MM.1S (cell line): ENCODE measurements at regions not wholly inside any gene's neighbourhood (a gene's known extent, or its start where the extent isn't known, plus 50 kb on each side); places are given as distances from the start of the nearest gene placed in this dataset.

ENCODE experiments used
- DNase-seq: peaks from one replicate; pipeline ENCODE4 v3.0.0-alpha.2; 2015
- H2AFZ ChIP-seq: fragments of 300-600 bp; sonication (generic); 2 replicates; pipeline ENCODE4 v1.6.0; 2016; ENCODE audit warnings: antibody characterized with exemption, low read length
- H3F3A ChIP-seq: fragments of 300-600 bp; sonication (generic); 2 replicates; pipeline ENCODE4 v1.6.1; 2016; ENCODE audit warnings: mild to moderate bottlenecking, antibody characterized with exemption, low read length, moderate library complexity, mixed read lengths; ENCODE audit not compliant: insufficient read depth
- H3K27ac ChIP-seq: fragments of 300-600 bp; sonication (generic); 2 replicates; pipeline ENCODE4 v1.5.1; 2016; ENCODE audit warnings: mild to moderate bottlenecking, low read length
- H3K27me3 ChIP-seq: fragments of 300-600 bp; sonication (generic); replicated peaks from 2 replicates; pipeline ENCODE4 v1.6.0; 2016; ENCODE audit warnings: low read length; ENCODE audit not compliant: insufficient read depth
- H3K36me3 ChIP-seq: fragments of 300-600 bp; sonication (generic); replicated peaks from 2 replicates; pipeline ENCODE4 v1.6.1; 2016; ENCODE audit warnings: mild to moderate bottlenecking, low read length, mixed read lengths; ENCODE audit not compliant: insufficient read depth
- H3K4me1 ChIP-seq: fragments of 300-600 bp; sonication (generic); 2 replicates; pipeline ENCODE4 v1.6.1; 2016; ENCODE audit warnings: low read length, mixed read lengths
- H3K4me2 ChIP-seq: fragments of 300-600 bp; sonication (generic); 2 replicates; pipeline ENCODE4 v1.6.0; 2016; ENCODE audit warnings: low read depth, low read length
- H3K4me3 ChIP-seq: fragments of 300-600 bp; sonication (generic); 2 replicates; pipeline ENCODE4 v1.5.1; 2016; ENCODE audit warnings: low read length, mixed read lengths
- H3K79me2 ChIP-seq: fragments of 300-600 bp; sonication (generic); 2 replicates; pipeline ENCODE4 v1.6.1; 2016; ENCODE audit warnings: mixed run types, low read length, mixed read lengths
- H3K9ac ChIP-seq: fragments of 300-600 bp; sonication (generic); 2 replicates; pipeline ENCODE4 v1.6.1; 2016; ENCODE audit warnings: low read length, mixed read lengths
- H3K9me2 ChIP-seq: fragments of 300-600 bp; sonication (generic); replicated peaks from 2 replicates; pipeline ENCODE4 v1.6.1; 2016; ENCODE audit warnings: mild to moderate bottlenecking, low read length, mixed read lengths; ENCODE audit not compliant: insufficient read depth
- H3K9me3 ChIP-seq: fragments of 300-600 bp; sonication (generic); replicated peaks from 2 replicates; pipeline ENCODE4 v1.6.1; 2016; ENCODE audit warnings: mild to moderate bottlenecking, low read length, mixed read lengths; ENCODE audit not compliant: insufficient read depth
- H4K20me1 ChIP-seq: fragments of 300-600 bp; sonication (generic); 2 replicates; pipeline ENCODE4 v1.6.1; 2016; ENCODE audit warnings: mild to moderate bottlenecking, low read length, moderate library complexity, mixed read lengths; ENCODE audit not compliant: insufficient read depth
- EZH2 ChIP-seq: fragments of 300-600 bp; sonication (generic); optimal IDR thresholded peaks from 2 replicates; pipeline ENCODE3; 2017; ENCODE audit warnings: low read depth, mild to moderate bottlenecking, antibody characterized with exemption, low read length, mixed read lengths
- EZH2phosphoT487 ChIP-seq: fragments of 300-600 bp; sonication (generic); IDR thresholded peaks from 2 replicates; pipeline ENCODE4 v1.6.1; 2018; ENCODE audit warnings: antibody characterized with exemption, low read length
- TF ChIP-seq, protein P1 (sequence below): fragments of 300-600 bp; sonication (generic); IDR thresholded peaks from 2 replicates; pipeline ENCODE4 v1.5.1; 2016; ENCODE audit warnings: antibody characterized with exemption, low read length, mixed read lengths

DNA sequence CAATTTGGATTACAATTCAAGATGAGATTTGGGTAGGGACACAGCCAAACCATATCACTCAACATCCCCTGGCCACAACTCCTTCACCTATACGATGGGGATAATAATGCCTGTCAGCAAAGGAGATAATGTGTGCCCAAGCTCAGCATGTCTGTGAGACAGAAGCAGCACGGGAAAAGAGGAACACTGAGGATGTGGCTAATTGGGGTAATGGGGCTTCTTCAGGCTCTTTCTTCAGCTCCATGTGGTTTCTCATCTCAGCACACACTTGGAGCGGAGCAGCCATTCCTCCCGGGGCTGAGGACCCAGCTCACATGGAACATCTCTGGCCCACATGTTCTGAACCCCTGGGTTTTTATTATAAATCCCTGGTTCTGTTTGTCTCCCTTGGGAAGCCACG is 136.0 kb upstream of the NAMPT start:
- H4K20me1 ChIP-seq, result no peaks in the 10 kb centered on the region
- no peaks in the 10 kb centered on the region for H3K9me2 ChIP-seq
- H3K27me3 ChIP-seq, result no peaks in the 10 kb centered on the region
- no peaks in the 10 kb centered on the region for H3K36me3 ChIP-seq
- H3K4me1 ChIP-seq, result no peaks in the 10 kb centered on the region
- TF ChIP-seq, protein P1, sequence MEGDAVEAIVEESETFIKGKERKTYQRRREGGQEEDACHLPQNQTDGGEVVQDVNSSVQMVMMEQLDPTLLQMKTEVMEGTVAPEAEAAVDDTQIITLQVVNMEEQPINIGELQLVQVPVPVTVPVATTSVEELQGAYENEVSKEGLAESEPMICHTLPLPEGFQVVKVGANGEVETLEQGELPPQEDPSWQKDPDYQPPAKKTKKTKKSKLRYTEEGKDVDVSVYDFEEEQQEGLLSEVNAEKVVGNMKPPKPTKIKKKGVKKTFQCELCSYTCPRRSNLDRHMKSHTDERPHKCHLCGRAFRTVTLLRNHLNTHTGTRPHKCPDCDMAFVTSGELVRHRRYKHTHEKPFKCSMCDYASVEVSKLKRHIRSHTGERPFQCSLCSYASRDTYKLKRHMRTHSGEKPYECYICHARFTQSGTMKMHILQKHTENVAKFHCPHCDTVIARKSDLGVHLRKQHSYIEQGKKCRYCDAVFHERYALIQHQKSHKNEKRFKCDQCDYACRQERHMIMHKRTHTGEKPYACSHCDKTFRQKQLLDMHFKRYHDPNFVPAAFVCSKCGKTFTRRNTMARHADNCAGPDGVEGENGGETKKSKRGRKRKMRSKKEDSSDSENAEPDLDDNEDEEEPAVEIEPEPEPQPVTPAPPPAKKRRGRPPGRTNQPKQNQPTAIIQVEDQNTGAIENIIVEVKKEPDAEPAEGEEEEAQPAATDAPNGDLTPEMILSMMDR, result no peak
- no peak for TF ChIP-seq EZH2phosphoT487
- no peak for TF ChIP-seq EZH2
- H3K27ac ChIP-seq, result no peak overlapping the region
- no peaks in the 10 kb centered on the region for H3K9me3 ChIP-seq
- DNase-seq, result no peak
- no peak overlapping the region for H3K4me3 ChIP-seq
- no peaks in the 10 kb centered on the region for H3K79me2 ChIP-seq
- H3K4me2 ChIP-seq, result no peak overlapping the region
- no peak overlapping the region for H2AFZ ChIP-seq
- H3K9ac ChIP-seq, result no peak overlapping the region
- H3F3A ChIP-seq, result no peaks in the 10 kb centered on the region

DNA sequence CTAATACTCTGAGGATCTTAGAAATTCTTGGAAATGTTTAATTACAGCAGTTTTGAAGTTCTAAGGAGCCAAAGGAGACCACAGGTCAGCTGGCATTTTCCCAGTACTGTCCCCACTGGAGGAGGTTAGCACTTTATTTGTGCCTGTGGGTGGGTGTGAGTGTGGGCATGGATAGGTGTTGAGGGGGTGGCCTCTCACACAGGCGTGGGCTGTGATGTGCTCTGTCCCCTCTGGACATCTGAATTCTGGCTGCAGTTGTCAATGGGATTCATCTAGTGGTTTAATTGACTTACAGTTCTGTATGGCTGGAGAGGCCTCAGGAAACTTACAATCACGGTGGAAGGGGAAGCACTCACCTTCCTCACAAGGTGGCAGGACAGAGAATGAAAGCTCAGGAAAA is 135.4 kb upstream of the NAMPT start:
- no peak for DNase-seq
- Histone ChIP-seq H3K9me3 (no peaks in the 10 kb centered on the region), H3K27me3 (no peaks in the 10 kb centered on the region), H3K4me3 (no peak overlapping the region), H3K79me2 (no peaks in the 10 kb centered on the region), H3K36me3 (no peaks in the 10 kb centered on the region), H3F3A (no peaks in the 10 kb centered on the region), H3K9ac (no peak overlapping the region), H4K20me1 (no peaks in the 10 kb centered on the region), H2AFZ (no peak overlapping the region), H3K9me2 (no peaks in the 10 kb centered on the region), H3K4me1 (no peaks in the 10 kb centered on the region), H3K4me2 (no peak overlapping the region), H3K27ac (no peak overlapping the region)
- TF ChIP-seq EZH2phosphoT487, result no peak
- no peak for TF ChIP-seq EZH2
- TF ChIP-seq, protein P1, result no peak

DNA sequence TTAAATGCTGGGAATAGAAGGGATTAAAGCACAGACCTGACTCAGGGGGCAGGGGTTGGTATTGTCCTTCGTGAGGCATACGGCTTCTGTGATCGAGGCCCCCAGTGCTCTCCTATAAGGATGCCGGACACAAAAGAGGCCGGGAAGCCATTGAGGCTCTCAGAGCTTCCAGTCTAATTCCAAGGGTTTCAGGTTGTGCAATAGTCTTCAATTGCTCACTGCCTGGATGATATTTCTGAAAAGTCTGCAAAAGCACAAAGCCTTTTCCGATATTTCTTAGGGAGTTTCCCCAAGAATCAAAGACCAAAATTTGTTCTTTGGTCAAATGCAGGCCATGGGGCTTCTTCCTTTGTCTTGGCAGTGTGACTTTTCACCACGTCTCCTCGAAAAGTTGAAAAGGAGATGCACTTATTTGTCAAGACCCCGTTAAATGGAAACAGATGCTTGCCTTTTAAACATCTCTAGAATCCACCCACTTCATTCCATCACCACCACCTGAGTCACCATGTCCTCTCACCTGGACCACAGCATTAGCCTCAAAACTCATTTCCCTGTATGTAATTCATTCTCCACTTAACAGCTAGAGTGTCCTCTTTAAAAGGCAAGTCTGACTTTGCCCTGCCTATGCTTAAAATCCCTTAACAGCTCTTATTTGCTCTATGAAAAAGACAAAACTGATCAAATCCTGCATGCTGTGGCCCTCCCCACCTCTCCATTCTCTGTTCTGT is 134.8 kb upstream of the NAMPT start:
- no peaks in the 10 kb centered on the region for H3F3A ChIP-seq
- TF ChIP-seq, protein P1, result no peak
- TF ChIP-seq EZH2 (no peak), EZH2phosphoT487 (no peak)

More for the DNA sequence above, 134.8 kb upstream of the NAMPT start:
- Histone ChIP-seq H3K4me2 (no peak overlapping the region), H3K27ac (no peak overlapping the region), H3K4me1 (no peaks in the 10 kb centered on the region), H3K9me3 (no peaks in the 10 kb centered on the region), H3K9ac (no peak overlapping the region), H4K20me1 (no peaks in the 10 kb centered on the region), H3K36me3 (no peaks in the 10 kb centered on the region), H3K9me2 (no peaks in the 10 kb centered on the region), H3K79me2 (no peaks in the 10 kb centered on the region), H3K4me3 (no peak overlapping the region), H2AFZ (no peak overlapping the region), H3K27me3 (no peaks in the 10 kb centered on the region)
- no peak for DNase-seq
